GM21526 (cell line): ENCODE measurements at regions not wholly inside any gene's neighbourhood (a gene's known extent, or its start where the extent isn't known, plus 50 kb on each side); places are given as distances from the start of the nearest gene placed in this dataset.

Experiments used
- ATAC-seq: cut with Tn5 transposase; IDR thresholded peaks from one replicate; pipeline ENCODE4 v1.9.1; 2021; ENCODE audit warnings: moderate library complexity; ENCODE audit not compliant: unreplicated experiment, low FRiP score

GRCh38 chr12:25058012-25058411 is 109.1 kb upstream of the BCAT1 start:
- no peak for ATAC-seq

- ATAC-seq, result no peak
These were observed 107.7 kb upstream of the BCAT1 start for GRCh38 chr12:25056486-25057130.

- ATAC-seq, result no peak
These were observed 107.1 kb upstream of the BCAT1 start for GRCh38 chr12:25056011-25056410.

- no peak for ATAC-seq
These were observed 105.9 kb upstream of the BCAT1 start for GRCh38 chr12:25054783-25055144.

- no peak for ATAC-seq
These were observed 105.3 kb upstream of the BCAT1 start for GRCh38 chr12:25054076-25054782.

- no peak for ATAC-seq
These were observed 104.0 kb upstream of the BCAT1 start for GRCh38 chr12:25052914-25053211.

- peak; percentile 73 for ATAC-seq
These were observed 103.5 kb upstream of the BCAT1 start for GRCh38 chr12:25052196-25052913.

- peak; percentile 48 for ATAC-seq
These were observed 102.8 kb upstream of the BCAT1 start for GRCh38 chr12:25051656-25052195.

GRCh38 chr12:25051171-25051570 is 102.3 kb upstream of the BCAT1 start:
- ATAC-seq, result no peak

- ATAC-seq, result no peak
These were observed 97.0 kb upstream of the BCAT1 start for GRCh38 chr12:25045869-25046268.

- ATAC-seq, result no peak
These were observed 92.3 kb upstream of the BCAT1 start for GRCh38 chr12:25041006-25041741.

GRCh38 chr12:25040593-25040992 is 91.7 kb upstream of the BCAT1 start:
- no peak for ATAC-seq

GRCh38 chr12:25034676-25035075 is 85.8 kb upstream of the BCAT1 start:
- no peak for ATAC-seq

- no peak for ATAC-seq
These were observed 77.1 kb upstream of the BCAT1 start for GRCh38 chr12:25025951-25026490.

GRCh38 chr12:25025260-25025659 is 76.4 kb upstream of the BCAT1 start:
- ATAC-seq, result no peak

- ATAC-seq, result no peak
These were observed 74.9 kb upstream of the BCAT1 start for GRCh38 chr12:25023808-25024207.

GRCh38 chr12:25020621-25021243 is 71.8 kb upstream of the BCAT1 start:
- peak; percentile 73 for ATAC-seq

- no peak for ATAC-seq
These were observed 69.2 kb upstream of the BCAT1 start for GRCh38 chr12:25018146-25018545.

- no peak for ATAC-seq
These were observed 68.4 kb upstream of the BCAT1 start for GRCh38 chr12:25017336-25017735.

GRCh38 chr12:25014961-25015360 is 66.1 kb upstream of the BCAT1 start:
- no peak for ATAC-seq
